Adrenal gland (tissue), 5 donors: ENCODE measurements at regions not wholly inside any gene's neighbourhood (a gene's known extent, or its start where the extent isn't known, plus 50 kb on each side); places are given as distances from the start of the nearest gene placed in this dataset.

ENCODE experiments used
- CTCF ChIP-seq, 6 experiments: fragments of 450-650 bp in 4 of 6; fragments of 200-600 bp in 2 of 6; sonication (generic) in 1 of 6; IDR thresholded peaks; 1 replicate in 5 of 6; 2 replicates in 1 of 6; pipeline versions ENCODE4 v1.5.1 to v1.8.0; 2016 to 2021; ENCODE audit warnings: antibody characterized with exemption in 6 of 6, mild to moderate bottlenecking in 2 of 6, moderate library complexity in 1 of 6
- POLR2A ChIP-seq, 2 donors: fragments of 450-650 bp; IDR thresholded peaks; one replicate each; pipeline ENCODE4 v1.6.1; 2017; ENCODE audit warnings: antibody characterized with exemption in 2 of 2, mild to moderate bottlenecking in 2 of 2, moderate library complexity in 1 of 2
- donor health status: DM: no; HTN: no; CAD: no.

GRCh38 chr14:43132441-43132840 is 1374.6 kb downstream of the FSCB start:
- TF ChIP-seq CTCF (IDR thresholded peaks at IDR 0.05), result no peak
- TF ChIP-seq POLR2A (IDR thresholded peaks at IDR 0.05), result no peak
